Neural cell (in vitro differentiated cells): ENCODE measurements at regions not wholly inside any gene's neighbourhood (a gene's known extent, or its start where the extent isn't known, plus 50 kb on each side); places are given as distances from the start of the nearest gene placed in this dataset.

Experiments used
- H2AFZ ChIP-seq: fragments of 200-600, 300-800 bp; sonication (generic), shearing (Covaris generic); 2 replicates; pipeline ENCODE4 v1.6.0; 2014; ENCODE audit warnings: low read depth, mild to moderate bottlenecking, antibody characterized with exemption, low read length, moderate library complexity
- H3F3A ChIP-seq: fragments of 200-600 bp; shearing (Covaris generic); 2 replicates; pipeline ENCODE4 v1.6.1; 2016; ENCODE audit warnings: mild to moderate bottlenecking, moderate library complexity, mixed read lengths, antibody characterized with exemption, low read length; ENCODE audit not compliant: insufficient read depth, poor library complexity, severe bottlenecking
- H3K27ac ChIP-seq: fragments of 200-600, 300-800 bp; sonication (generic), shearing (Covaris generic); 2 replicates; pipeline ENCODE4 v1.5.1; 2014; ENCODE audit warnings: mild to moderate bottlenecking, low read length, moderate library complexity
- H3K27me3 ChIP-seq: fragments of 300-800, 200-600 bp; sonication (generic), shearing (Covaris generic); 2 replicates; pipeline ENCODE4 v1.6.0; 2014; ENCODE audit warnings: mild to moderate bottlenecking, low read depth, low read length, moderate library complexity; ENCODE audit not compliant: insufficient read depth
- H3K36me3 ChIP-seq: fragments of 300-800, 200-600 bp; sonication (generic), shearing (Covaris generic); 2 replicates; pipeline ENCODE4 v1.5.1; 2014; ENCODE audit warnings: mild to moderate bottlenecking, antibody characterized with exemption, low read length, moderate library complexity; ENCODE audit not compliant: insufficient read depth
- H3K4me2 ChIP-seq: fragments of 300-800, 200-600 bp; sonication (generic), shearing (Covaris generic); 2 replicates; pipeline ENCODE4 v1.6.0; 2014; ENCODE audit warnings: mild to moderate bottlenecking, low read length
- H3K4me3 ChIP-seq: fragments of 300-800, 200-600 bp; sonication (generic), shearing (Covaris generic); 2 replicates; pipeline ENCODE4 v1.5.1; 2014; ENCODE audit warnings: mild to moderate bottlenecking, low read length, moderate library complexity
- H3K79me2 ChIP-seq: fragments of 200-600 bp; shearing (Covaris generic); replicated peaks from 2 replicates; pipeline ENCODE4 v1.6.0; 2014; ENCODE audit warnings: mild to moderate bottlenecking, low read length, moderate library complexity; ENCODE audit not compliant: insufficient read depth
- H3K9ac ChIP-seq: fragments of 300-800, 200-600 bp; sonication (generic), shearing (Covaris generic); 2 replicates; pipeline ENCODE4 v1.6.1; 2016; ENCODE audit warnings: mild to moderate bottlenecking, low read length, mixed read lengths
- H3K9me2 ChIP-seq: fragments of 200-600 bp; shearing (Covaris generic); 2 replicates; pipeline ENCODE4 v1.6.1; 2016; ENCODE audit warnings: mild to moderate bottlenecking, low read length, mixed read lengths; ENCODE audit not compliant: insufficient read depth
- H3K9me3 ChIP-seq: fragments of 200-600, 300-800 bp; sonication (generic), shearing (Covaris generic); 2 replicates; pipeline ENCODE4 v1.6.1; 2016; ENCODE audit warnings: mild to moderate bottlenecking, mixed run types, low read length, moderate library complexity, mixed read lengths
- H4K20me1 ChIP-seq: fragments of 200-600 bp; shearing (Covaris generic); 2 replicates; pipeline ENCODE4 v1.6.1; 2016; ENCODE audit warnings: mild to moderate bottlenecking, mixed run types; ENCODE audit not compliant: insufficient read depth
- EP300 ChIP-seq: fragments of 450-650 bp; conservative IDR thresholded peaks from 2 replicates; pipeline ENCODE4 v1.6.1; 2014; ENCODE audit warnings: antibody characterized with exemption, mild to moderate bottlenecking, moderate library complexity; ENCODE audit not compliant: poor library complexity, severe bottlenecking
- EZH2 ChIP-seq: fragments of 200-600, 300-800 bp; shearing (Covaris generic), sonication (generic); IDR thresholded peaks from 2 replicates; pipeline ENCODE4 v1.6.1; 2014; ENCODE audit warnings: antibody characterized with exemption, low read length, borderline replicate concordance, mild to moderate bottlenecking; ENCODE audit not compliant: insufficient read depth, poor library complexity, severe bottlenecking
- MXI1 ChIP-seq: fragments of 450-650 bp; conservative IDR thresholded peaks from 2 replicates; pipeline ENCODE4 v1.6.1; 2014; ENCODE audit warnings: antibody characterized with exemption, mild to moderate bottlenecking; ENCODE audit not compliant: poor library complexity, severe bottlenecking
- POLR2AphosphoS5 ChIP-seq: IDR thresholded peaks from 2 replicates; pipeline ENCODE4 v1.6.1; 2012
- RAD21 ChIP-seq: fragments of 450-650 bp; conservative IDR thresholded peaks from 2 replicates; pipeline ENCODE4 v1.6.1; 2014; ENCODE audit warnings: antibody characterized with exemption, mild to moderate bottlenecking, moderate library complexity
- SMC3 ChIP-seq: fragments of 450-650 bp; conservative IDR thresholded peaks from 2 replicates; pipeline ENCODE4 v1.6.1; 2014; ENCODE audit warnings: antibody characterized with exemption, mild to moderate bottlenecking, moderate library complexity; ENCODE audit not compliant: poor library complexity
- TAF1 ChIP-seq: IDR thresholded peaks from 2 replicates; pipeline ENCODE4 v1.6.1; 2012; ENCODE audit warnings: low read depth
- TF ChIP-seq, protein P1 (sequence below): IDR thresholded peaks from 2 replicates; pipeline ENCODE4 v1.6.1; 2012; ENCODE audit warnings: borderline replicate concordance
- TF ChIP-seq, protein P2 (sequence below): fragments of 450-650 bp; IDR thresholded peaks from 2 replicates; pipeline ENCODE4 v1.5.1; 2014; ENCODE audit warnings: antibody characterized with exemption, mild to moderate bottlenecking, moderate library complexity; ENCODE audit not compliant: poor library complexity, severe bottlenecking

- TF ChIP-seq MXI1 (no peak), EP300 (no peak), EZH2 (no peak), POLR2AphosphoS5 (no peak), TAF1 (no peak), RAD21 (no peak), SMC3 (no peak)
- TF ChIP-seq, protein P1, sequence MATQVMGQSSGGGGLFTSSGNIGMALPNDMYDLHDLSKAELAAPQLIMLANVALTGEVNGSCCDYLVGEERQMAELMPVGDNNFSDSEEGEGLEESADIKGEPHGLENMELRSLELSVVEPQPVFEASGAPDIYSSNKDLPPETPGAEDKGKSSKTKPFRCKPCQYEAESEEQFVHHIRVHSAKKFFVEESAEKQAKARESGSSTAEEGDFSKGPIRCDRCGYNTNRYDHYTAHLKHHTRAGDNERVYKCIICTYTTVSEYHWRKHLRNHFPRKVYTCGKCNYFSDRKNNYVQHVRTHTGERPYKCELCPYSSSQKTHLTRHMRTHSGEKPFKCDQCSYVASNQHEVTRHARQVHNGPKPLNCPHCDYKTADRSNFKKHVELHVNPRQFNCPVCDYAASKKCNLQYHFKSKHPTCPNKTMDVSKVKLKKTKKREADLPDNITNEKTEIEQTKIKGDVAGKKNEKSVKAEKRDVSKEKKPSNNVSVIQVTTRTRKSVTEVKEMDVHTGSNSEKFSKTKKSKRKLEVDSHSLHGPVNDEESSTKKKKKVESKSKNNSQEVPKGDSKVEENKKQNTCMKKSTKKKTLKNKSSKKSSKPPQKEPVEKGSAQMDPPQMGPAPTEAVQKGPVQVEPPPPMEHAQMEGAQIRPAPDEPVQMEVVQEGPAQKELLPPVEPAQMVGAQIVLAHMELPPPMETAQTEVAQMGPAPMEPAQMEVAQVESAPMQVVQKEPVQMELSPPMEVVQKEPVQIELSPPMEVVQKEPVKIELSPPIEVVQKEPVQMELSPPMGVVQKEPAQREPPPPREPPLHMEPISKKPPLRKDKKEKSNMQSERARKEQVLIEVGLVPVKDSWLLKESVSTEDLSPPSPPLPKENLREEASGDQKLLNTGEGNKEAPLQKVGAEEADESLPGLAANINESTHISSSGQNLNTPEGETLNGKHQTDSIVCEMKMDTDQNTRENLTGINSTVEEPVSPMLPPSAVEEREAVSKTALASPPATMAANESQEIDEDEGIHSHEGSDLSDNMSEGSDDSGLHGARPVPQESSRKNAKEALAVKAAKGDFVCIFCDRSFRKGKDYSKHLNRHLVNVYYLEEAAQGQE = no peak
- TF ChIP-seq, protein P2, sequence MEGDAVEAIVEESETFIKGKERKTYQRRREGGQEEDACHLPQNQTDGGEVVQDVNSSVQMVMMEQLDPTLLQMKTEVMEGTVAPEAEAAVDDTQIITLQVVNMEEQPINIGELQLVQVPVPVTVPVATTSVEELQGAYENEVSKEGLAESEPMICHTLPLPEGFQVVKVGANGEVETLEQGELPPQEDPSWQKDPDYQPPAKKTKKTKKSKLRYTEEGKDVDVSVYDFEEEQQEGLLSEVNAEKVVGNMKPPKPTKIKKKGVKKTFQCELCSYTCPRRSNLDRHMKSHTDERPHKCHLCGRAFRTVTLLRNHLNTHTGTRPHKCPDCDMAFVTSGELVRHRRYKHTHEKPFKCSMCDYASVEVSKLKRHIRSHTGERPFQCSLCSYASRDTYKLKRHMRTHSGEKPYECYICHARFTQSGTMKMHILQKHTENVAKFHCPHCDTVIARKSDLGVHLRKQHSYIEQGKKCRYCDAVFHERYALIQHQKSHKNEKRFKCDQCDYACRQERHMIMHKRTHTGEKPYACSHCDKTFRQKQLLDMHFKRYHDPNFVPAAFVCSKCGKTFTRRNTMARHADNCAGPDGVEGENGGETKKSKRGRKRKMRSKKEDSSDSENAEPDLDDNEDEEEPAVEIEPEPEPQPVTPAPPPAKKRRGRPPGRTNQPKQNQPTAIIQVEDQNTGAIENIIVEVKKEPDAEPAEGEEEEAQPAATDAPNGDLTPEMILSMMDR = no peak
- H3F3A ChIP-seq = no peaks in the 10 kb centered on the region
Observed at GRCh38 chr1:90400131-90400530, 317.0 kb downstream of the BARHL2 start.

GRCh38 chr1:90396917-90397316 lies 320.2 kb downstream of the BARHL2 start:
- TF ChIP-seq, protein P2 = no peak
- TF ChIP-seq, protein P1 = no peak
- TF ChIP-seq EZH2 (no peak), EP300 (no peak), MXI1 (no peak), SMC3 (no peak), POLR2AphosphoS5 (no peak), RAD21 (no peak), TAF1 (no peak)
- H3K9ac ChIP-seq = no peak overlapping the region
- no peaks in the 10 kb centered on the region for H3F3A ChIP-seq
- H3K4me2 ChIP-seq = no peak overlapping the region
- no peaks in the 10 kb centered on the region for H3K9me2 ChIP-seq
- H3K36me3 ChIP-seq = no peaks in the 10 kb centered on the region
- H3K79me2 ChIP-seq = no peaks in the 10 kb centered on the region
- H4K20me1 ChIP-seq = no peaks in the 10 kb centered on the region
- H2AFZ ChIP-seq = no peak overlapping the region
- no peak overlapping the region for H3K4me3 ChIP-seq
- H3K9me3 ChIP-seq = no peaks in the 10 kb centered on the region
- no peak overlapping the region for H3K27ac ChIP-seq
- H3K27me3 ChIP-seq = no peaks in the 10 kb centered on the region

More at GRCh38 chr1:90400131-90400530, 317.0 kb downstream of the BARHL2 start:
- no peaks in the 10 kb centered on the region for H3K9me3 ChIP-seq
- no peak overlapping the region for H3K4me3 ChIP-seq
- no peaks in the 10 kb centered on the region for H3K36me3 ChIP-seq
- no peak overlapping the region for H3K27ac ChIP-seq
- H3K9ac ChIP-seq = no peak overlapping the region
- H3K79me2 ChIP-seq = no peaks in the 10 kb centered on the region
- no peak overlapping the region for H2AFZ ChIP-seq
- H3K4me2 ChIP-seq = no peak overlapping the region
- no peaks in the 10 kb centered on the region for H3K9me2 ChIP-seq
- no peaks in the 10 kb centered on the region for H3K27me3 ChIP-seq
- H4K20me1 ChIP-seq = no peaks in the 10 kb centered on the region
